22Rv1 (cell line): ENCODE measurements at regions not wholly inside any gene's neighbourhood (a gene's known extent, or its start where the extent isn't known, plus 50 kb on each side); places are given as distances from the start of the nearest gene placed in this dataset.

Source experiments
- CTCF ChIP-seq: fragments of 450-650 bp; IDR thresholded peaks from 2 replicates; pipeline ENCODE4 v1.5.1; 2017; ENCODE audit warnings: mild to moderate bottlenecking
- ZFX ChIP-seq: fragments of 450-650 bp; IDR thresholded peaks from 2 replicates; pipeline ENCODE4 v1.6.1; 2017; ENCODE audit warnings: antibody characterized with exemption, borderline replicate concordance

- TF ChIP-seq CTCF (no peak), ZFX (no peak)
Observed at GRCh38 chr9:21685502-21685901, 116.9 kb upstream of the MTAP start.
